AG09319 (cell line): ENCODE measurements at regions not wholly inside any gene's neighbourhood (a gene's known extent, or its start where the extent isn't known, plus 50 kb on each side); places are given as distances from the start of the nearest gene placed in this dataset.

Experiments used
- DNase-seq: peaks from one replicate; pipeline ENCODE4 v3.0.0-alpha.2; 2010; ENCODE audit warnings: low read depth; ENCODE audit errors: extremely low read depth
- TF ChIP-seq, protein P1 (sequence below): IDR thresholded peaks from 2 replicates; pipeline ENCODE4 v1.5.1; 2011; ENCODE audit warnings: low read depth, mild to moderate bottlenecking, inconsistent platforms, low read length, moderate library complexity

DNA sequence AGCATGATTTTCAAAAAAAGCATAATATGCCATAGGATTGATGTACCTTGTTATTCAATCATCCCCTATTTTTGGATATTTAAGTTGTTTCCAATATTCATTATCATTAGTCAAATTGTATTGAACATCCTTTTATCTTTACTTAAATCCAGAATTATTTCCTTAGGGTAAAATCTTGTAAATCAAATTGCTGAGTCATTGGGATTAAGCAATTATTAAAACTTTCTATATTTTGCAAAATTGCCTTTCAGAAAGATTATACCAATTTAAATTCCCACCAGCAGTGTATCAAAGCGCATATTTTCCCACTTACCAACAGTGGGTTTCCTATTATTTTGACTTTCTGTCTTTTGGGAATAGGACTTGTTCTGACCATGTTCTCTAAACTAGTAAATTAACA is 159.3 kb downstream of the SS18 start:
- TF ChIP-seq, protein P1, sequence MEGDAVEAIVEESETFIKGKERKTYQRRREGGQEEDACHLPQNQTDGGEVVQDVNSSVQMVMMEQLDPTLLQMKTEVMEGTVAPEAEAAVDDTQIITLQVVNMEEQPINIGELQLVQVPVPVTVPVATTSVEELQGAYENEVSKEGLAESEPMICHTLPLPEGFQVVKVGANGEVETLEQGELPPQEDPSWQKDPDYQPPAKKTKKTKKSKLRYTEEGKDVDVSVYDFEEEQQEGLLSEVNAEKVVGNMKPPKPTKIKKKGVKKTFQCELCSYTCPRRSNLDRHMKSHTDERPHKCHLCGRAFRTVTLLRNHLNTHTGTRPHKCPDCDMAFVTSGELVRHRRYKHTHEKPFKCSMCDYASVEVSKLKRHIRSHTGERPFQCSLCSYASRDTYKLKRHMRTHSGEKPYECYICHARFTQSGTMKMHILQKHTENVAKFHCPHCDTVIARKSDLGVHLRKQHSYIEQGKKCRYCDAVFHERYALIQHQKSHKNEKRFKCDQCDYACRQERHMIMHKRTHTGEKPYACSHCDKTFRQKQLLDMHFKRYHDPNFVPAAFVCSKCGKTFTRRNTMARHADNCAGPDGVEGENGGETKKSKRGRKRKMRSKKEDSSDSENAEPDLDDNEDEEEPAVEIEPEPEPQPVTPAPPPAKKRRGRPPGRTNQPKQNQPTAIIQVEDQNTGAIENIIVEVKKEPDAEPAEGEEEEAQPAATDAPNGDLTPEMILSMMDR = no peak
- DNase-seq = no peak

DNA sequence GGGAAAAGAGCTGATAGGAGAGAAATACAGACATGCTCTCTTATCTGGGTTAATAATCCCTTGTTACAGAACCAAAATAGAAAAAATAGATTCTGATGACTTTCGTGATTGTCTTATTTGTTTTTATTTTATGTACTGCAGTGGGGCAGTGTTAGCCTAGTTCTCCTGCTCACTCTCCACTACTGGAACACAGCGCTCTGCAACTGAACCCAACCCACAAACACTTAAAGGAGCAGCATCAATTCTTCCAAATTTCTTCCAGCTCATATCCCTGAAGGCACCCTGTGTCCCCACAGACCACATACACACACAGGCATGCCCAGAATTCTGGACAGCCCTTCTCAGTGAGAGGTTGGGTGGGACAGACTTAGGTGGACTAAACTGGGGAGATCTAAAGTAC is 160.6 kb downstream of the SS18 start:
- TF ChIP-seq, protein P1 = no peak
- DNase-seq = no peak

DNA sequence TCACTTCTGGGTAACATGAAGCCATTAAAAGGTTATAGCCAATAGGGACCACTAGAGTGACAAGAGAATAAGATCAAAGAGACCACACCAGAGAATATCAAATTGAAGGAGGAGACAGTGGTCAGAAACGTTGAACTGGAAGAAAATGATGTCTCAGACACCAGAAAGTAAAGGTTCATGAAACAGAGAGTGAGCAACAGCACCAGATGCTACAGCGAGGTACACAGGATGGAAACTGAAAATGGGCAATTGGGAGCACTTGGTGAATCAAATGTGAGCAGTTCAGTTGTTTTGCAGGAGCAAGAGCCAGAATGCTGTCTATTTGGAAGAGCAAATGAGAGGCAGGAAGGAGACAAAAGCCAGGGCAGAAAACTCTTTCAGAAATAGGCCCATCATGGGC is 162.6 kb downstream of the SS18 start:
- TF ChIP-seq, protein P1 = no peak

GRCh38 chr18:25923193-25923592 is 167.2 kb downstream of the SS18 start:
- no peak for DNase-seq
- TF ChIP-seq, protein P1 = no peak

More for the DNA sequence above, 162.6 kb downstream of the SS18 start:
- no peak for DNase-seq

GRCh38 chr18:25921677-25922421 is 168.6 kb downstream of the SS18 start:
- DNase-seq = no peak

DNA sequence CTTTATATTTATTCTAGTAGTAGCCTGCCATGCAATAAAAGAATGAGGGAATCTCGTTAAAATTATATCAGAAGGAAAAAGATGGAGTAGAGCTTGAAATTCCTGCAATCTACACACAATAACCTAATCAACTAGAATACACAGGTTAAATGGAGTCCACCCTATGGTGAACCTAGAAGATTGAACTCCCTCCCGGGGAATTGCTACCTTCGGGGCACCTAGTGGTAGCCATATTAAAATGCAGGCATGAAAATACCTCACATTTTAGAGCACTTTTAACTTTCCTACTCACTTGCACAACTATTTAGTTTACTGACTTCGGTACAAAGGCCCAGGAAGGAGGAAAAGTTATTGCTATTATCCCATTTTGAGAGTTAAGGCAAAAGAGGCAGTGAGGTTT is 174.5 kb downstream of the SS18 start:
- TF ChIP-seq, protein P1 = no peak
- DNase-seq = no peak

More at GRCh38 chr18:25921677-25922421, 168.6 kb downstream of the SS18 start:
- TF ChIP-seq, protein P1 = peak; percentile 48

DNA sequence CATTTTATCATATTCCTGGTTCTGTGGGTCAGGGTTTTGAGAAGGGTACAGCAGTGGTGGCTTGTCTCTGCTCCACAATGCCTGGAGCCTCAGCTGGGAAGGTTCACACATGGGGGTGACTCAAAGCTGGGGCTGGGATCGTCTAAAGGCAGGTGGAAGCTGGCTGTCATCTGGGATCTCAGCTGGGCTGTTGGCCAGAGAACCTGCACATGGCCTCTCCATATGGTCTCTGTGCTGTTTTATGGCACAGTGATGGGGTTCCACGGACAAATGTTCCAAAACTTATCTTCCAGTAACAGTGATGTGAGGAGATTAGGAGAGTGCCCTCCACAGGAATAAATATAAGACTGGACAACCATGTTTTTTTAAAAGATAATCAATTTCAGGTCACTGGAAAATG is 191.4 kb downstream of the SS18 start:
- TF ChIP-seq, protein P1 = no peak
- DNase-seq = no peak
